SK-N-SH treated with all-trans-retinoic acid at 6 μM for 48 hours (cell line): ENCODE measurements at regions not wholly inside any gene's neighbourhood (a gene's known extent, or its start where the extent isn't known, plus 50 kb on each side); places are given as distances from the start of the nearest gene placed in this dataset.

Experiments used
- ATAC-seq: fragments of 200-7000 bp; cut with Tn5 transposase; 3 replicates; pipeline ENCODE4 v1.9.1; 2020; ENCODE audit warnings: mild to moderate bottlenecking, moderate library complexity
- ARNTL ChIP-seq: fragments of 450-650 bp; formaldehyde crosslinking; IDR thresholded peaks from 2 replicates; pipeline ENCODE4 v1.5.0; 2020; ENCODE audit warnings: low read depth, mild to moderate bottlenecking, moderate library complexity, borderline replicate concordance
- BACH2 ChIP-seq: fragments of 250-450 bp; sonication (Bioruptor Pico); IDR thresholded peaks from 2 replicates; pipeline ENCODE4 v1.9.0; 2021; ENCODE audit warnings: mild to moderate bottlenecking, borderline replicate concordance
- CSDC2 ChIP-seq: fragments of 250-450 bp; sonication (Bioruptor Pico); IDR thresholded peaks from 2 replicates; pipeline ENCODE4 v1.5.0; 2020; ENCODE audit warnings: mild to moderate bottlenecking, moderate library complexity
- ESRRG ChIP-seq: fragments of 250-450 bp; sonication (Bioruptor Pico); IDR thresholded peaks from 2 replicates; pipeline ENCODE4 v1.6.1; 2021; ENCODE audit warnings: mild to moderate bottlenecking
- GLIS3 ChIP-seq: fragments of 250-450 bp; sonication (Bioruptor Pico); IDR thresholded peaks from 2 replicates; pipeline ENCODE4 v1.5.0; 2020; ENCODE audit warnings: mild to moderate bottlenecking, moderate library complexity
- ISL1 ChIP-seq: fragments of 250-450 bp; sonication (Bioruptor Pico); IDR thresholded peaks from 2 replicates; pipeline ENCODE4 v2.1.2; 2022; ENCODE audit warnings: mild to moderate bottlenecking, moderate library complexity
- PPARA ChIP-seq: fragments of 250-450 bp; sonication (Bioruptor Pico); IDR thresholded peaks from 2 replicates; pipeline ENCODE4 v1.5.0; 2020; ENCODE audit warnings: mild to moderate bottlenecking, borderline replicate concordance
- RARB ChIP-seq: fragments of 250-450 bp; sonication (Bioruptor Pico); IDR thresholded peaks from 2 replicates; pipeline ENCODE4 v1.8.0; 2021; ENCODE audit warnings: mild to moderate bottlenecking, moderate library complexity
- SNAI2 ChIP-seq: fragments of 250-450 bp; sonication (Bioruptor Pico); IDR thresholded peaks from 2 replicates; pipeline ENCODE4 v1.5.0; 2020; ENCODE audit warnings: mild to moderate bottlenecking, moderate library complexity
- TCF4 ChIP-seq: fragments of 250-450 bp; sonication (Bioruptor Pico); IDR thresholded peaks from 2 replicates; pipeline ENCODE4 v1.8.0; 2021; ENCODE audit warnings: mild to moderate bottlenecking, moderate library complexity, borderline replicate concordance
- TOX ChIP-seq: fragments of 250-450 bp; sonication (Bioruptor Pico); IDR thresholded peaks from 2 replicates; pipeline ENCODE4 v1.8.0; 2021; ENCODE audit warnings: mild to moderate bottlenecking, moderate library complexity, borderline replicate concordance
- ZC3H10 ChIP-seq: fragments of 250-450 bp; sonication (Bioruptor Pico); IDR thresholded peaks from 2 replicates; pipeline ENCODE4 v1.5.1; 2021; ENCODE audit warnings: mild to moderate bottlenecking, moderate library complexity
- ZFP30 ChIP-seq: fragments of 450-650 bp; formaldehyde crosslinking; IDR thresholded peaks from 2 replicates; pipeline ENCODE4 v1.5.0; 2022; ENCODE audit warnings: mild to moderate bottlenecking, moderate library complexity
- ZNF565 ChIP-seq: fragments of 450-650 bp; formaldehyde crosslinking; conservative IDR thresholded peaks from 2 replicates; pipeline ENCODE4 v1.5.0; 2020; ENCODE audit warnings: low read depth, mild to moderate bottlenecking, moderate library complexity
- ZNF8 ChIP-seq: fragments of 450-650 bp; formaldehyde crosslinking; IDR thresholded peaks from 2 replicates; pipeline ENCODE4 v1.5.0; 2020; ENCODE audit warnings: mild to moderate bottlenecking, moderate library complexity
- TF ChIP-seq, protein P1 (sequence below): fragments of 250-450 bp; sonication (Bioruptor Pico); IDR thresholded peaks from 2 replicates; pipeline ENCODE4 v1.5.1; 2021; ENCODE audit warnings: mild to moderate bottlenecking, moderate library complexity
- TF ChIP-seq, protein P2 (sequence below): fragments of 250-450 bp; sonication (Bioruptor Pico); IDR thresholded peaks from 2 replicates; pipeline ENCODE4 v1.5.1; 2020; ENCODE audit warnings: low read depth, mild to moderate bottlenecking, moderate library complexity
- TF ChIP-seq, protein P3 (sequence below): fragments of 250-450 bp; sonication (Bioruptor Pico); IDR thresholded peaks from 2 replicates; pipeline ENCODE4 v1.5.0; 2020; ENCODE audit warnings: mild to moderate bottlenecking, moderate library complexity
- TF ChIP-seq, protein P4 (sequence below): fragments of 250-450 bp; sonication (Bioruptor Pico); IDR thresholded peaks from 2 replicates; pipeline ENCODE4 v1.8.0; 2020; ENCODE audit warnings: mild to moderate bottlenecking, moderate library complexity, borderline replicate concordance

DNA sequence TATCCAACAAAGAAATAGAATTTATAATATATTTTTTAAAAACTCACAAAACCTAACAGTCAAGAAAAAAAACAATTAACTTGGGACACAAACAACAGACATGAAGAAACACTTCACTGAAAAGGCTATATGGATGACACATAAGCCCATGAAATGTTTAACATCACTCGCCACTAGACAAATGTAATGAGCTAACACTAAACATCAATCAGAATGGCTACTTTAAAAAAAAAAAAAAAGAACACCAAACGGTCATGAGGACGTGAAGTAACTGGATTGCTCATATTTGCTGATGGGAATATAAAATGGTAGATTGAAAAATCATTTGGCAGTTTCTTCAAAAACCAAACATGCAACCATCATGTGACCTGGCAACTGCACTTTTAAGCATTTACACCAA is 97.3 kb upstream of the RGPD4 start:
- TF ChIP-seq TOX (CRISPR knock-in tag) (no peak), PPARA (CRISPR knock-in tag) (no peak), TCF4 (no peak), ZC3H10 (no peak), ESRRG (CRISPR knock-in tag) (no peak), ZFP30 (no peak), CSDC2 (CRISPR knock-in tag) (no peak), GLIS3 (CRISPR knock-in tag) (no peak), ISL1 (no peak), SNAI2 (CRISPR knock-in tag) (no peak), ZNF8 (CRISPR knock-in tag) (no peak)
- TF ChIP-seq, protein P1, sequence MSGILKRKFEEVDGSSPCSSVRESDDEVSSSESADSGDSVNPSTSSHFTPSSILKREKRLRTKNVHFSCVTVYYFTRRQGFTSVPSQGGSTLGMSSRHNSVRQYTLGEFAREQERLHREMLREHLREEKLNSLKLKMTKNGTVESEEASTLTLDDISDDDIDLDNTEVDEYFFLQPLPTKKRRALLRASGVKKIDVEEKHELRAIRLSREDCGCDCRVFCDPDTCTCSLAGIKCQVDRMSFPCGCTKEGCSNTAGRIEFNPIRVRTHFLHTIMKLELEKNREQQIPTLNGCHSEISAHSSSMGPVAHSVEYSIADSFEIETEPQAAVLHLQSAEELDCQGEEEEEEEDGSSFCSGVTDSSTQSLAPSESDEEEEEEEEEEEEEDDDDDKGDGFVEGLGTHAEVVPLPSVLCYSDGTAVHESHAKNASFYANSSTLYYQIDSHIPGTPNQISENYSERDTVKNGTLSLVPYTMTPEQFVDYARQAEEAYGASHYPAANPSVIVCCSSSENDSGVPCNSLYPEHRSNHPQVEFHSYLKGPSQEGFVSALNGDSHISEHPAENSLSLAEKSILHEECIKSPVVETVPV (CRISPR knock-in tag), result no peak
- ATAC-seq, result no peak

DNA sequence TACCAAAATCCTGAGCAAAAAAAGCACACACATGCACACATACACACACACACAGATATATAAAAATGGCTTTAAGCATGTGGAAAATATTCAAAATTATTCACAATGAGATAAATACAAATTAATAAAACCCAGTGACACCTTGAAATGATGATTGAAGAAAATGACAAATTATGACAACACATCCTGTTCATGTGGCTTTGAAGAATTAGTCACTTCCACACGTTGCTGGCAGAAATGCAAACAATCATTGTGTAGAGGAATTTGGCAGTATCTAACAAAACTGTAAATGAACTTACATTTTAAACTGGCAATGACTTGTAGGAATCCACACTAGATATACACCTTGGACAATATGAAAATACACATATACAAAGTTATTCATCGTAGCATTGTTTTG is 95.8 kb upstream of the RGPD4 start:
- TF ChIP-seq, protein P1 (CRISPR knock-in tag), result no peak
- ATAC-seq, result no peak

DNA sequence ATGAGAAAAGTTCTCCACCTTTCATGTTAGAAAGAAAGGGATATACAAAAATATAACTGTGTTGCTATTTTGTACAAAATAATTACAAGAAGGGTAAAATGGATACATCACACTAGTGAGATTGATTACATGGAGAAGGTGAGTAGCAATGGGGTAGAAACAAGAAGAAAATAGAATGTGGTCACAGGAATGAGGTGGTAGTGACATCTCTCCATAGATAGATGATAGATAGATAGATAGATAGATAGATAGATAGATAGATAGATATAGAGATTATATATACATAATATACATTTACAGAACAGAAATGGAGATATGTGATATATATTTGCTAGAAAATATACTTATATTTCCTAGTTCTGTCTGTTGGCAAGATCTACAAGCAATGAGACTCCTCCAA is 95.3 kb upstream of the RGPD4 start:
- no peak for ATAC-seq
- no peak for TF ChIP-seq TCF4
- TF ChIP-seq, protein P2, sequence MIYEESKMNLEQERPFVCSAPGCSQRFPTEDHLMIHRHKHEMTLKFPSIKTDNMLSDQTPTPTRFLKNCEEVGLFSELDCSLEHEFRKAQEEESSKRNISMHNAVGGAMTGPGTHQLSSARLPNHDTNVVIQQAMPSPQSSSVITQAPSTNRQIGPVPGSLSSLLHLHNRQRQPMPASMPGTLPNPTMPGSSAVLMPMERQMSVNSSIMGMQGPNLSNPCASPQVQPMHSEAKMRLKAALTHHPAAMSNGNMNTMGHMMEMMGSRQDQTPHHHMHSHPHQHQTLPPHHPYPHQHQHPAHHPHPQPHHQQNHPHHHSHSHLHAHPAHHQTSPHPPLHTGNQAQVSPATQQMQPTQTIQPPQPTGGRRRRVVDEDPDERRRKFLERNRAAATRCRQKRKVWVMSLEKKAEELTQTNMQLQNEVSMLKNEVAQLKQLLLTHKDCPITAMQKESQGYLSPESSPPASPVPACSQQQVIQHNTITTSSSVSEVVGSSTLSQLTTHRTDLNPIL (CRISPR knock-in tag), result no peak
- no peak for TF ChIP-seq ZNF565 (CRISPR knock-in tag)
- no peak for TF ChIP-seq GLIS3 (CRISPR knock-in tag)
- TF ChIP-seq CSDC2 (CRISPR knock-in tag), result no peak
- TF ChIP-seq, protein P3, sequence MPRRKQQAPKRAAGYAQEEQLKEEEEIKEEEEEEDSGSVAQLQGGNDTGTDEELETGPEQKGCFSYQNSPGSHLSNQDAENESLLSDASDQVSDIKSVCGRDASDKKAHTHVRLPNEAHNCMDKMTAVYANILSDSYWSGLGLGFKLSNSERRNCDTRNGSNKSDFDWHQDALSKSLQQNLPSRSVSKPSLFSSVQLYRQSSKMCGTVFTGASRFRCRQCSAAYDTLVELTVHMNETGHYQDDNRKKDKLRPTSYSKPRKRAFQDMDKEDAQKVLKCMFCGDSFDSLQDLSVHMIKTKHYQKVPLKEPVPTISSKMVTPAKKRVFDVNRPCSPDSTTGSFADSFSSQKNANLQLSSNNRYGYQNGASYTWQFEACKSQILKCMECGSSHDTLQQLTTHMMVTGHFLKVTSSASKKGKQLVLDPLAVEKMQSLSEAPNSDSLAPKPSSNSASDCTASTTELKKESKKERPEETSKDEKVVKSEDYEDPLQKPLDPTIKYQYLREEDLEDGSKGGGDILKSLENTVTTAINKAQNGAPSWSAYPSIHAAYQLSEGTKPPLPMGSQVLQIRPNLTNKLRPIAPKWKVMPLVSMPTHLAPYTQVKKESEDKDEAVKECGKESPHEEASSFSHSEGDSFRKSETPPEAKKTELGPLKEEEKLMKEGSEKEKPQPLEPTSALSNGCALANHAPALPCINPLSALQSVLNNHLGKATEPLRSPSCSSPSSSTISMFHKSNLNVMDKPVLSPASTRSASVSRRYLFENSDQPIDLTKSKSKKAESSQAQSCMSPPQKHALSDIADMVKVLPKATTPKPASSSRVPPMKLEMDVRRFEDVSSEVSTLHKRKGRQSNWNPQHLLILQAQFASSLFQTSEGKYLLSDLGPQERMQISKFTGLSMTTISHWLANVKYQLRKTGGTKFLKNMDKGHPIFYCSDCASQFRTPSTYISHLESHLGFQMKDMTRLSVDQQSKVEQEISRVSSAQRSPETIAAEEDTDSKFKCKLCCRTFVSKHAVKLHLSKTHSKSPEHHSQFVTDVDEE (CRISPR knock-in tag), result no peak
- no peak for TF ChIP-seq BACH2 (CRISPR knock-in tag)
- TF ChIP-seq SNAI2 (CRISPR knock-in tag), result no peak
- no peak for TF ChIP-seq RARB (CRISPR knock-in tag)
- no peak for TF ChIP-seq ESRRG (CRISPR knock-in tag)
- TF ChIP-seq, protein P1 (CRISPR knock-in tag), result no peak
- TF ChIP-seq ARNTL (CRISPR knock-in tag), result no peak
- no peak for TF ChIP-seq TOX (CRISPR knock-in tag)
- TF ChIP-seq, protein P4, sequence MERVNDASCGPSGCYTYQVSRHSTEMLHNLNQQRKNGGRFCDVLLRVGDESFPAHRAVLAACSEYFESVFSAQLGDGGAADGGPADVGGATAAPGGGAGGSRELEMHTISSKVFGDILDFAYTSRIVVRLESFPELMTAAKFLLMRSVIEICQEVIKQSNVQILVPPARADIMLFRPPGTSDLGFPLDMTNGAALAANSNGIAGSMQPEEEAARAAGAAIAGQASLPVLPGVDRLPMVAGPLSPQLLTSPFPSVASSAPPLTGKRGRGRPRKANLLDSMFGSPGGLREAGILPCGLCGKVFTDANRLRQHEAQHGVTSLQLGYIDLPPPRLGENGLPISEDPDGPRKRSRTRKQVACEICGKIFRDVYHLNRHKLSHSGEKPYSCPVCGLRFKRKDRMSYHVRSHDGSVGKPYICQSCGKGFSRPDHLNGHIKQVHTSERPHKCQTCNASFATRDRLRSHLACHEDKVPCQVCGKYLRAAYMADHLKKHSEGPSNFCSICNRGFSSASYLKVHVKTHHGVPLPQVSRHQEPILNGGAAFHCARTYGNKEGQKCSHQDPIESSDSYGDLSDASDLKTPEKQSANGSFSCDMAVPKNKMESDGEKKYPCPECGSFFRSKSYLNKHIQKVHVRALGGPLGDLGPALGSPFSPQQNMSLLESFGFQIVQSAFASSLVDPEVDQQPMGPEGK (CRISPR knock-in tag), result no peak
- TF ChIP-seq ZFP30, result no peak
- TF ChIP-seq, all 23 proteins: peak for 0
